ENCODE measurements at regions not wholly inside any gene's neighbourhood (a gene's known extent, or its start where the extent isn't known, plus 50 kb on each side); places are given as distances from the start of the nearest gene placed in this dataset.

DNA sequence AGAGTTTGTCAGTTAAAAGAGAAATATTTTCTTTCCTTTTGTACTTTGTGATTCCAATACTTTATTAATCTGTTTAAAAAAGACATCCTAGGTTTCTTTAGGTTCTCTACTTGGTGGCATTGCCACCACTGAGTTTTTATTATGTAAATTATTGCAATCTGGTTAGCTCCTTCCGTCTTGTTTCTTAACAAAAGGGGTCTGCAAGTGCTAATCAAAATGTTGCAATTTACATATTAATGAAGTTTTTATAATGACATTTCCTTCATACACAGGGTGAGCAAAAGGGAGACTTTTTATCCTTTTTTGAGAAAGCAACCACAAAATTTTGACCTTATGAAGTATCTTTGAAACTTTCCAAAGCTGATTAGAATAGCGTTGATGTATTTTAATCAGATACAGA, 1307.3 kb downstream of the ROBO2 start:
- Histone ChIP-seq H3K4me3 (ENCODE audit: low read depth, low read length) (no peak overlapping the region), H3K36me3 (ENCODE audit: control insufficient read depth, insufficient read depth, low read length) (no peaks in the 10 kb centered on the region), H3K27me3 (ENCODE audit: control insufficient read depth, insufficient read depth, low read length) (no peaks in the 10 kb centered on the region)
- no peak for DNase-seq (ENCODE audit: low read depth)
- TF ChIP-seq, protein P1, sequence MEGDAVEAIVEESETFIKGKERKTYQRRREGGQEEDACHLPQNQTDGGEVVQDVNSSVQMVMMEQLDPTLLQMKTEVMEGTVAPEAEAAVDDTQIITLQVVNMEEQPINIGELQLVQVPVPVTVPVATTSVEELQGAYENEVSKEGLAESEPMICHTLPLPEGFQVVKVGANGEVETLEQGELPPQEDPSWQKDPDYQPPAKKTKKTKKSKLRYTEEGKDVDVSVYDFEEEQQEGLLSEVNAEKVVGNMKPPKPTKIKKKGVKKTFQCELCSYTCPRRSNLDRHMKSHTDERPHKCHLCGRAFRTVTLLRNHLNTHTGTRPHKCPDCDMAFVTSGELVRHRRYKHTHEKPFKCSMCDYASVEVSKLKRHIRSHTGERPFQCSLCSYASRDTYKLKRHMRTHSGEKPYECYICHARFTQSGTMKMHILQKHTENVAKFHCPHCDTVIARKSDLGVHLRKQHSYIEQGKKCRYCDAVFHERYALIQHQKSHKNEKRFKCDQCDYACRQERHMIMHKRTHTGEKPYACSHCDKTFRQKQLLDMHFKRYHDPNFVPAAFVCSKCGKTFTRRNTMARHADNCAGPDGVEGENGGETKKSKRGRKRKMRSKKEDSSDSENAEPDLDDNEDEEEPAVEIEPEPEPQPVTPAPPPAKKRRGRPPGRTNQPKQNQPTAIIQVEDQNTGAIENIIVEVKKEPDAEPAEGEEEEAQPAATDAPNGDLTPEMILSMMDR (IDR thresholded peaks at IDR 0.05; ENCODE audit: insufficient read depth, low read length, poor library complexity, severe bottlenecking) = no peak

DNA sequence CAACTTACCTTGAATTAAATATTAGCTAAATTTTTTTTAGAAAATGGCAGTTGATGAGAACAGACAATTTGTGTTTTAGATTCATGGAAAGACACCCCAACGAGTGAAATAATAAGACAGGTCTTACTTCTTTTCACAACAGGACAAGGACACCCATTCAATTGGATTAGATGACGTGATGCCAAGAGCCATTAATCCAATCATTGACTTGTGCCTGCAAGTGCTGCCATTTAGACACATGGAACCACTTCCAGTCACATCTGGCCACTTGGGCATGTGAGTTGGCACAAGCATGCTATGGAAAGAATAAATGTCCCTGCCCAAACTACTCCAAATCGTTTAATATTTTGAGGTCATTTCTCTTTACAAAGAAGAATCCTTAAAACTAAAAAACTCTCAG, 1308.8 kb downstream of the ROBO2 start:
- TF ChIP-seq, protein P1 (IDR thresholded peaks at IDR 0.05; ENCODE audit: insufficient read depth, low read length, poor library complexity, severe bottlenecking) = no peak
- H3K4me3 ChIP-seq (ENCODE audit: low read depth, low read length) = no peak overlapping the region

DNA sequence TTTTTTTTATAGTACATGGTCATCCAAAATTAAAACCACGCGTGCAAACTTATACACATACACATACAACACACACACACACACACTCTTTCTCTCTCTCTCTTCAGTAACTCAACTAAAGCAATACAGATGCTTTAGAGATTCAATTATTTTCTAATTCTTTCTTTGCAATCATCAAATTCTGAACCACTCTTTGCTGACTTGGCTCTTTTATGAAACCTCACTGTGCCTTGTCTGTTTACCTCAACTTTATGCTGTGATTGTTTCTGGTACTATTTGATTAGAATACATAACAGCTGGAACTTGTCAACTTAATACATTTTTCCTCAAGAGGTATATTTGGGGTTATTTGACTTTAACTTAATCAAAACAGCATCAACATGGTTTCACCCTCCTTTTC, 1309.7 kb downstream of the ROBO2 start:
- TF ChIP-seq, protein P1 (IDR thresholded peaks at IDR 0.05; ENCODE audit: insufficient read depth, low read length, poor library complexity, severe bottlenecking) = no peak
- no peak overlapping the region for H3K4me3 ChIP-seq (ENCODE audit: low read depth, low read length)
- no peak for DNase-seq (ENCODE audit: low read depth)
- H3K36me3 ChIP-seq (ENCODE audit: control insufficient read depth, insufficient read depth, low read length) = no peaks in the 10 kb centered on the region
- H3K27me3 ChIP-seq (ENCODE audit: control insufficient read depth, insufficient read depth, low read length) = no peaks in the 10 kb centered on the region

More for the DNA sequence above, 1308.8 kb downstream of the ROBO2 start:
- H3K36me3 ChIP-seq (ENCODE audit: control insufficient read depth, insufficient read depth, low read length) = no peaks in the 10 kb centered on the region
- H3K27me3 ChIP-seq (ENCODE audit: control insufficient read depth, insufficient read depth, low read length) = no peaks in the 10 kb centered on the region
- DNase-seq (ENCODE audit: low read depth) = no peak

DNA sequence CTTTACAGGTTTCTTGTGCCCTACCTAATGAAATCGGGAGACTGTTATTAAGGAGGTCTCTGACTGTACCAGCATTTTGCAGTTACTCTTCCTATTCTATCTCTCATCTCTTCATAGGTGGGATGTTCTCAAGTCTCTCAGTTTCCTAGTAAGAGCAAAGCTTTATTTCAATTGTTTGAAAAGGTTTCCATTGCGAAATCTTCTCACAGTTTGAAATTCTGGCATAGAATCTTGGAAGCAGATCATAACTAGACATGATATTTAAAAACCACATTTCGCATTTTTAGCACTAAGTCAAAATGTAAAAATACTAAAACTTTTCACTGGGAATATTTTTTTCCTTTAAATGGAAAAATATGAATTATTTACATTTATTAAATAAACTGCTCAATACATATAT, 1311.4 kb downstream of the ROBO2 start:
- H3K4me3 ChIP-seq (ENCODE audit: low read depth, low read length) = no peak overlapping the region
- TF ChIP-seq, protein P1 (IDR thresholded peaks at IDR 0.05; ENCODE audit: insufficient read depth, low read length, poor library complexity, severe bottlenecking) = no peak
- no peaks in the 10 kb centered on the region for H3K36me3 ChIP-seq (ENCODE audit: control insufficient read depth, insufficient read depth, low read length)
- H3K27me3 ChIP-seq (ENCODE audit: control insufficient read depth, insufficient read depth, low read length) = no peaks in the 10 kb centered on the region
- DNase-seq (ENCODE audit: low read depth) = no peak

DNA sequence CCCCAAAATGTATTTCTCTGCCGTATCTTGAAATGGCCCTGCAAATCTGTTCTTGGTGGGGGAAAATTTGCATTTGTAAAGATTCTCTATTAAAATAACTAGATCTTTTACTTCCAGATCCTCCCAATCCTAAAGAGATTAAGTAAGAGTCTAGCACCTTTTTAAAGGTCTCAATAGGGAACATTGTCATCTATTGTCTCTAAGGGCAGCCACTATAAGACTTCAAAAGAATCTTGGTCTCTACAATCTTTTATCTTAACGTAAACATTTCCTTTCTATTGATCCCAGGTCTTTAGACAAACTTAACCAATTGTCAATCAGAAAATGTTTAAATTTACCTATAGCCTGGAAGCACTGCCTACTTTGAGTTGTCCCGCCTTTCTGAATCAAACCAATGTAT, 1313.3 kb downstream of the ROBO2 start:
- H3K27me3 ChIP-seq (ENCODE audit: control insufficient read depth, insufficient read depth, low read length) = no peaks in the 10 kb centered on the region
- TF ChIP-seq, protein P1 (IDR thresholded peaks at IDR 0.05; ENCODE audit: insufficient read depth, low read length, poor library complexity, severe bottlenecking) = no peak
- no peaks in the 10 kb centered on the region for H3K36me3 ChIP-seq (ENCODE audit: control insufficient read depth, insufficient read depth, low read length)
- no peak overlapping the region for H3K4me3 ChIP-seq (ENCODE audit: low read depth, low read length)
- no peak for DNase-seq (ENCODE audit: low read depth)

DNA sequence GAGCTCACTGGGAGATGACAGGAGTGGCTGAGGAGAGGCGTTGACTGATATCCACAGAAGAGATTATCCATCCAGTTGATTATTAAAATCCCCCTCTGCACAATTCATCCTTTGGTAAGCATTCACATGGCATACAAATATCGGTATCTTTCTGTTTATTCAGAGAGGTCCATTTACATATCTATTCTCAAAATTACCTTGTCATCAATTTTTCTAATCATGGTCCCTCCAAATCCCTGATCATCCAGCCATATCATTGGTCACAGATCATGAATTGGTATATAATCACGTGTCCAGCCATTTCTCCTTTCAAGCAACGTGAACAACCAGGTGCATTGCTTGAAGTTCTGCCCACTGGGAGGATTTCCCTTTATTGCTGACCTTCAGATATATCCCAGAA, 1321.0 kb downstream of the ROBO2 start:
- no peak overlapping the region for H3K4me3 ChIP-seq (ENCODE audit: low read depth, low read length)
- TF ChIP-seq, protein P1 (IDR thresholded peaks at IDR 0.05; ENCODE audit: insufficient read depth, low read length, poor library complexity, severe bottlenecking) = no peak
- H3K36me3 ChIP-seq (ENCODE audit: control insufficient read depth, insufficient read depth, low read length) = no peaks in the 10 kb centered on the region

More for the DNA sequence above, 1321.0 kb downstream of the ROBO2 start:
- no peaks in the 10 kb centered on the region for H3K27me3 ChIP-seq (ENCODE audit: control insufficient read depth, insufficient read depth, low read length)
- no peak for DNase-seq (ENCODE audit: low read depth)

Measured in kidney epithelial cell (primary cell).